ENCODE measurements at regions not wholly inside any gene's neighbourhood (a gene's known extent, or its start where the extent isn't known, plus 50 kb on each side); places are given as distances from the start of the nearest gene placed in this dataset.

GRCh38 chr12:87283111-87283510, 746.1 kb downstream of the C12orf50 start:
- no peaks in the 10 kb centered on the region for H3K36me3 ChIP-seq (ENCODE audit: insufficient read depth)
- no peak overlapping the region for H3K9ac ChIP-seq
- H4K20me1 ChIP-seq (ENCODE audit: insufficient read depth): no peaks in the 10 kb centered on the region
- no peak overlapping the region for H3K27ac ChIP-seq
- H3K4me3 ChIP-seq (IDR thresholded peaks at IDR 0.05; ENCODE audit: insufficient read depth, low read depth, low read length): no peak overlapping the region
- no peak overlapping the region for H2AFZ ChIP-seq (ENCODE audit: low read depth)
- no peaks in the 10 kb centered on the region for H3K27me3 ChIP-seq (ENCODE audit: insufficient read depth, low read depth)
- no peaks in the 10 kb centered on the region for H3K79me2 ChIP-seq (ENCODE audit: insufficient read depth, low read depth)
- no peaks in the 10 kb centered on the region for H3K4me1 ChIP-seq (ENCODE audit: low read depth, poor library complexity, severe bottlenecking)
- TF ChIP-seq CTCF (conservative IDR thresholded peaks at IDR 0.05; ENCODE audit: low read depth, low read length): no peak
- no peak overlapping the region for H3K4me2 ChIP-seq

GRCh38 chr12:87280893-87281292, 748.3 kb downstream of the C12orf50 start:
- Histone ChIP-seq H3K4me2 (no peak overlapping the region), H3K27ac (no peak overlapping the region), H4K20me1 (ENCODE audit: insufficient read depth) (no peaks in the 10 kb centered on the region), H3K27me3 (ENCODE audit: insufficient read depth, low read depth) (no peaks in the 10 kb centered on the region), H3K4me1 (ENCODE audit: low read depth, poor library complexity, severe bottlenecking) (no peaks in the 10 kb centered on the region), H2AFZ (ENCODE audit: low read depth) (no peak overlapping the region), H3K9ac (no peak overlapping the region), H3K79me2 (ENCODE audit: insufficient read depth, low read depth) (no peaks in the 10 kb centered on the region), H3K36me3 (ENCODE audit: insufficient read depth) (no peaks in the 10 kb centered on the region), H3K4me3 (IDR thresholded peaks at IDR 0.05; ENCODE audit: insufficient read depth, low read depth, low read length) (no peak overlapping the region)
- TF ChIP-seq CTCF (conservative IDR thresholded peaks at IDR 0.05; ENCODE audit: low read depth, low read length): no peak

- Histone ChIP-seq H3K36me3 (ENCODE audit: insufficient read depth) (no peaks in the 10 kb centered on the region), H3K79me2 (ENCODE audit: insufficient read depth, low read depth) (no peaks in the 10 kb centered on the region), H3K27me3 (ENCODE audit: insufficient read depth, low read depth) (no peaks in the 10 kb centered on the region), H3K9ac (no peak overlapping the region), H4K20me1 (ENCODE audit: insufficient read depth) (no peaks in the 10 kb centered on the region), H2AFZ (ENCODE audit: low read depth) (no peak overlapping the region), H3K4me3 (IDR thresholded peaks at IDR 0.05; ENCODE audit: insufficient read depth, low read depth, low read length) (no peak overlapping the region), H3K4me2 (no peak overlapping the region), H3K27ac (no peak overlapping the region), H3K4me1 (ENCODE audit: low read depth, poor library complexity, severe bottlenecking) (no peaks in the 10 kb centered on the region)
- TF ChIP-seq CTCF (conservative IDR thresholded peaks at IDR 0.05; ENCODE audit: low read depth, low read length): no peak
These were observed 748.8 kb downstream of the C12orf50 start for GRCh38 chr12:87280356-87280755.

- peak; percentile 51; the same call in 1 of the 2 replicates for TF ChIP-seq CTCF (conservative IDR thresholded peaks at IDR 0.05; ENCODE audit: low read depth, low read length)
- Histone ChIP-seq H3K4me3 (IDR thresholded peaks at IDR 0.05; ENCODE audit: insufficient read depth, low read depth, low read length) (no peak overlapping the region), H3K79me2 (ENCODE audit: insufficient read depth, low read depth) (no peaks in the 10 kb centered on the region), H3K4me1 (ENCODE audit: low read depth, poor library complexity, severe bottlenecking) (no peaks in the 10 kb centered on the region), H3K27ac (no peak overlapping the region), H3K27me3 (ENCODE audit: insufficient read depth, low read depth) (no peaks in the 10 kb centered on the region), H4K20me1 (ENCODE audit: insufficient read depth) (no peaks in the 10 kb centered on the region), H3K36me3 (ENCODE audit: insufficient read depth) (no peaks in the 10 kb centered on the region), H3K9ac (no peak overlapping the region), H3K4me2 (no peak overlapping the region), H2AFZ (ENCODE audit: low read depth) (no peak overlapping the region)
These were observed 754.5 kb downstream of the C12orf50 start for GRCh38 chr12:87274594-87275245.

Measured in KMS-11 (cell line).